ENCODE measurements at regions not wholly inside any gene's neighbourhood (a gene's known extent, or its start where the extent isn't known, plus 50 kb on each side); places are given as distances from the start of the nearest gene placed in this dataset.

DNA sequence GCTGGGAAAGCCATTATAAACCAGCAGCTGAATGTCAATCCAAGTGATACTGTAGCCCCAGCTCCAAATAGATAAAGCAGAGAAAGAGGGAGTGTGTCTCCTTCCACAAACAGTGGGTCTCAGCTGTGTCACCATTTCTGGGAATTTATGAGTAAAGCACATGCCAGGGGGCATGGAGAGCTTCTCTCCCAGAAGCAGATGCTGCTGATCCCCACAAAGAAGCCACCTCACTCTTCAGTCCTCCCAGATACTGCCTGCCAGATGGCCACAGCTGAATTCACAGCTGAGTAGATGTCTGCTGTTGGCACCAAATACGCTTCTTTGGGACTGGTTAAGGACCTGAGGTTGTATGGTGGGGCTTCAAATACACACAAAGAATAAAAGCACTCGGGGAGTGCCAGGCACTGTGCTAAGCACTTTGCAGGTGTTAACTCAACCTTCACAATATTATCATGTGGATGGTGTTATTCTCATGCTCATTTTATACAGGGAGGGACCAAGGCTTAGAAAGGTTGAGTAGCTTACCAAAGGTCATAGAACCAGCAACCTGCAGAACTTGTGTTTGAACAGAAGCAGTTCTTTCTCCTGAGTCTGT, 298.3 kb downstream of the CDH11 start:
- no peak for DNase-seq

DNA sequence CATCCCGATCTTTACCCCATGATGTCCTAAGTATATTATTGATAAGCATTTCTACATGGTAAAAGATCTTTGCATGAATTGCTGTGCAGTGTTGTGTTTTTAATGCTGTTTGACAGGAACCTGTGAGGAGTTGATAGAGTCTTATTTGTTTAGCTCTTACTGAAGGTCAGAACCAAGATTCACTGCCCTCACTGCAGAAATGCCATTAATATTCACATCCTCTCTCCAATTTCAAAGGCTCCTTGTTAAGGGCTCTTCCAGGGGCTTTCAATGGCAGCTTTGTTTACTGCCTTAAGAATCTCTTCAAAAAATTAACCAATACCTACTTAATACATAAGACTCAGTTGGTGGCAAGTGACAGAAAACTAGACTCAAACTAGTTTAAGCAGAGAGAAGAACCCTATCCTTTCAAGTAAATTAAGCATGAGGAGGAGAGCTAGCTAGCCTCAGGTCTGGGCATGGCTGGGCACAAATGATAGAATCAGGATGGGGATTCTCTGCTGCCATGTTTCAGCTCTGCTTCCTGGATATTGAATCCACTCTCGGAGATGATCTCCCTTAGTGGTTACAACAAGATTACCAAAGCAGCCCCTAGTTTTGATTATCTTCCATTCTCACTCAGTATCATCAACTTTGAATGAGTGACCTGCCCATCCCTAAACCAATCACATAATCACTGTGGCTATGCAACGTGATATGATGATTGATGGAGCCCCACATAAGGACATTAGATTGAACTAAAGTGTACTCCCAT, 311.8 kb downstream of the CDH11 start:
- no peak for DNase-seq

GRCh38 chr16:64808474-64808873, 313.4 kb downstream of the CDH11 start:
- no peak for DNase-seq

- DNase-seq: no peak
Observed at GRCh38 chr16:64791756-64792155, 330.1 kb downstream of the CDH11 start.

- no peak for DNase-seq
Observed at GRCh38 chr16:64784635-64785034, 337.2 kb downstream of the CDH11 start.

- no peak for DNase-seq
Observed at GRCh38 chr16:64782484-64782883, 339.4 kb downstream of the CDH11 start.

GRCh38 chr16:64780445-64780844, 341.4 kb downstream of the CDH11 start:
- DNase-seq: no peak

DNA sequence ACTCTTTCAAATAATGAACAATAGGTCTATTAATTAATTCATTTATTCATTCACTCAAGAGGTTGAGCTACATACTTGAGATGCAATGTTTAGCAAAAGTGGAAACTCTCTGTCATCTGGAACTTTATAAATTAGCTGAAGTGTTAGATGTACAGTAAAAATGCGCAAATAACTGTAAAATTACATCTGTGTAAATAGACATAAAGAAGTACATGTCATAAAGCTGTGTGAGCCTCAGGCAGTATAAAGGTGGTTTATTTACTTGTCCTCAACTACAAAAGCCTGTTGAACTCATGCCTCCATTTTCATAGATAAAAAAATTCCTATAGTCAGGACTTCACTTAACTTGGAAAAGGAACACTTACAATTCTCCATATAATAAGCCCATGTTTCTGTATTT, 343.1 kb downstream of the CDH11 start:
- no peak for DNase-seq

DNA sequence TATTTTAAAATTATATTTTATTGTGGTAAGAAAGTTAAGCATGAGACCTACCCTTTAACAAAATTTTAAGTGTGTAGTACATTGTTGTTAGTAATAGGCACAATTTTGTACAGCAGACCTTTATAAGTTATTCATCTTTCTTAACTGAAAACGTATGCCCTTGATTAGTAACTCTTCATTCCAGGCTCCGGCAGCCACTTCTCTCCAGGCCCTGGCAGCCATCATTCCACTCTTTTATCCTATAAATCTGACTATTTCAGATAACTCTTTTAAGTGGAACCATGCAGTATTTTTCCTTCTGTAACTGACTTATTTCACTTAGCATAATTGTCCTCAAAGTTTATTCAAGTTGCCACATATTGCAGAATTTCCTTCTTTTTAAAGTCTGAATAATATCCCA, 348.2 kb downstream of the CDH11 start:
- no peak for DNase-seq

DNA sequence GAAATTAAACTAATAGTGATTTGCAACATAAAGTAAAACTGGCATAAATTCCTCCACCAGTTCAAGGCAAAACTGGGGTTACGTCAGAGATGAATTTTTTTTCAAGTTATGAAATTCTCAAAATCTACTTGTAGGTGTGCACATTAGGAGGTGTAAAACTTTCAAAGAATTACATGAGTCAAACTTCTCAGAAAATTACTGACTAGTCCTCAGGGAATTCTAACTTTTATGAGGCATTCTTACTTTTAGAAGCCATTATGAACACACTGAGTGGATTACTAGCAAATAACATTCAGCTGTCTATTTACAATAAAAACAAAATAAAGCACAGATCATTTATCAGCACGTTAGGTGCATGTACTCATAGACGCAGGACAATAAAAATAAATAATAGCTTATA, 348.7 kb downstream of the CDH11 start:
- DNase-seq: no peak

- no peak for DNase-seq
Observed at GRCh38 chr16:64771273-64771672, 350.6 kb downstream of the CDH11 start.

- DNase-seq: no peak
Observed at GRCh38 chr16:64762211-64762610, 359.7 kb downstream of the CDH11 start.

GRCh38 chr16:64754279-64754678, 367.6 kb downstream of the CDH11 start:
- no peak for DNase-seq

- no peak for DNase-seq
Observed at GRCh38 chr16:64751906-64752305, 370.0 kb downstream of the CDH11 start.

DNA sequence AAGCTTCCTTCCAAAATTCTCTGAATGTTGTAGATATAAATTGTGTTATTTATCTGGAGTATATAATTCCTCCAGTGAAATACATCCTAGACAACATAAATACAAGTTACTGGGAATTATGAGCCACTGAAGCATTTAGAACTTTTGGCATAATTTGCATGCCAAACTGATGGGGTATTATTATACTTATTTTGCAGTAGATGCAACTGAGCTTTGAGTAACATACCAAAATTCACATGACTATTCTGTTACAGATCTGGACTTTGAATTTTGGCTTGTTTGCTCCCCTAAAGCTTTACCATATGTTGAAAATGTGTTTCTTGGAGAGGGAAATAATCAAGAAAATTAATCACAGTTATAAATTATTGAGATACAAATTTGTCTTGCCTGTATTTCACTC, 372.5 kb downstream of the CDH11 start:
- DNase-seq: no peak

DNA sequence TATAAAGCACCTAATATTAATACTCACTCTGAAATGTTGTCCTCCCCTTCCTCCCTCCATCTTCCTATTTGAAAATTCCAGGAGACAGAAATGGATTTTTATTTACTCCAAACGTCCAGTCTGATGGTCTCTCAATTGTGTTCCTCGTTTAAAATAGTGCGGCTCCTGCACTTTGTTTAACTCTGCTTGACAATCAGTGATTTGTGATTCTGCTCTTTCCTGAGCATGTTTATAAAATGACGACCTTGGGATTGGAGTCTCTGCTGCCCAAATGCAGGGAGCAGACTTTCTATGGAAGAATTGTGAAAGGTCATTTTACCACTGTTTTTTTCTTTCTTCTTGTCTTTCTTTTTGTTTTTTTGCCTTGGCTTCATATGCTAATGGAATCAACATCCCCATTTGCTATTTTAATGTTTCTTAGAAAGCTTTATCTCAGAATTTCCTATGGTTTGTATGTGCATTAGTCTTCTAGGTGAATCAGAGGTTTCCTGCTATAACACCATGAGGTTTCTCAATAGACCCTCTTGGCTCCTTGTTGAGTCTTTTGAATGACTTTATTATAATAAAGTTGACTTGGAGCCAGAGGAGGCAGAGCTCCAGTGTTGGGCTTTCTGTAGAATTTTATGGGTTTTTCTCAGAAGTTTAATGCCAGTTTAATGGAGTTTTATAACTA, 376.5 kb downstream of the CDH11 start:
- no peak for DNase-seq

DNA sequence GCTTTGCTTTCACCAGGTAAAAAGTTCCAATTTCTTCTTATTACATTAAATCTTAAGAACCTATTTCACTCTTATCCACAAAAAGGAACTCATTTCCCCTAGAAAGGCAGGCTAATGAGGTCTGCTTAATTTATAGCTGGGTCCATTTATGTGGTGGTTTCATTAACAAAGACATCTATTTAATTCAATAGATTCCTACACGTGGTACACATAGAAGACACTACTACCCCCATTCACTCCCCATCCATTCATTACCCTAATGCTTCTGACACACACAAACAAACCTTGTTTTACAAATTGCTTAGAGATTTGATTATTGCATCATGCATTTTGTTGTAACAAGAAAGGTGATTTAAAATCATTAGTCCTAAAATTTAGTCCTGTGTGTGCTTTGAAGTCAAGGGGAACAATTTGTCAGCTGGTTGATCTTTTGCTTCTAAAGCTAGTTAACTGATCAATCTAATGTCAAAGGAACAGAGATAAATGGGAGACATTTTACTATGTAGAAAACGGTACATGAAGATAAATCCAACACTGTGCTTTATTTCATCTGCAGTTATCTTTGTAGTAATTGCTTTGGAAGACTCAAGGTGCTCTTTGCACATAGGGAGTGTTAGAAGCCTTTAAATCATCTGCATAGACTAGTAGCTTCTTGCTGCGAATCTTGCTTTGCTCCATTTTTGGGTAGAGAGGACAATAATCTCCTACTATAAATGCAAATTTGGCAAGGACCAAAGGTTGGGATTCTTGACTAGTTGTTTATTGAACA, 379.2 kb downstream of the CDH11 start:
- DNase-seq: no peak

- DNase-seq: no peak
Observed at GRCh38 chr16:64740261-64740660, 381.6 kb downstream of the CDH11 start.

GRCh38 chr16:64738321-64738960, 383.4 kb downstream of the CDH11 start:
- no peak for DNase-seq

DNA sequence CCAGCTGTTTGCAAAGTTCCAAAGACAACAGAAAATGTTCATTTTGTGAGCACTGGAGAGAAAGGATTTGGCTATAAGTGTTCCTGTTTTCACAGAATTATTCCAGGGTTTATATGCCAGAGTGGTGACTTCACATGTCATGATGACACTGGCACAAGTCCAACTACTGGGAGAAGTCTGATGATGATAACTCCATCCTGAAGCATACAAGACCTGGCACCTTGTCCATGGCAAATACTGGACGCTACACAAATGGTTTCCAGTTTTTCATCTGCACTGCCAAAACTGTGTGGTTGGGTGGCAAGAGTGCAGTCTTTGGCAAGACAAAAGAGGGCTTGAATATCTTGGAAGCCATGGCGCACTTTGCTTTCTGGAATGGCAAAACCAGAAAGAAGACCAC, 385.0 kb downstream of the CDH11 start:
- no peak for DNase-seq

GRCh38 chr16:64731891-64732290, 390.0 kb downstream of the CDH11 start:
- DNase-seq: no peak

DNA sequence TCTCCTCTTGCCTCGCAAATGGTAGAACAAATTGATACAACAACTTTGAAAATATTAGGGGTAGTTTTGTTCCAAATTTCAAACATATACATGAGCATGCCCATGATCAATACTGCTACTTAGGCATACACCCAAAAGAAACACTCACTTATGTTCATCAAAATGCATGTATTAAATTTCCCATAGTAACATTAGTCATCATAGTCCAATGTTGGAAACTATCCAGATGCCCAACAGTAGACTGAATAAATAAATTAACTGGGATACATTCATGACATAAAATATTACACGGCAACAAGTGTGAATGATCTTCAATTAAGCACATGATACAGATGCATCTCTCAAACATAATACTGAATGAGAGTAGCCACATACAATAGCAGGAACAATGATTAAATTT, 391.6 kb downstream of the CDH11 start:
- no peak for DNase-seq

DNA sequence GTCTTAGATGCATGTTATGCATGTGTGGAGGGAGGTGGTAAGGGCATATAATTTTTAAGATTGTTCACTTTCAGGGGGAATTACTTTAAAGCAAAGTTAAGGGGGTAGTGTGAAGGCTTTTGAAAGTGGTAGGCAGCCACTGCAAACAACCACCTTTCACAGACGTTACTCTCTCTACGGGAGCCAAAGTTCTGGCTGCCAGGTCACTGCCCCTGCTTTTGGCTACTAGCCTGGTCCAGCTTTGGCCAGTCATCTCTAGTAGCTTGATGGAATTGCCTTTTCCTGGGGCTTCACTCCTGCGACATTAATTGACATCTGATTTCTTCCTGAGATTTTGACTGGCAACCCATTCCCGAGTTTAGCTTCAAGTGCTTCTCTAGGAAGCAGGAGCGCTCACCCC, 397.5 kb downstream of the CDH11 start:
- no peak for DNase-seq

Data from MV-4-11 (cell line).